ENCODE measurements at regions not wholly inside any gene's neighbourhood (a gene's known extent, or its start where the extent isn't known, plus 50 kb on each side); places are given as distances from the start of the nearest gene placed in this dataset.

DNA sequence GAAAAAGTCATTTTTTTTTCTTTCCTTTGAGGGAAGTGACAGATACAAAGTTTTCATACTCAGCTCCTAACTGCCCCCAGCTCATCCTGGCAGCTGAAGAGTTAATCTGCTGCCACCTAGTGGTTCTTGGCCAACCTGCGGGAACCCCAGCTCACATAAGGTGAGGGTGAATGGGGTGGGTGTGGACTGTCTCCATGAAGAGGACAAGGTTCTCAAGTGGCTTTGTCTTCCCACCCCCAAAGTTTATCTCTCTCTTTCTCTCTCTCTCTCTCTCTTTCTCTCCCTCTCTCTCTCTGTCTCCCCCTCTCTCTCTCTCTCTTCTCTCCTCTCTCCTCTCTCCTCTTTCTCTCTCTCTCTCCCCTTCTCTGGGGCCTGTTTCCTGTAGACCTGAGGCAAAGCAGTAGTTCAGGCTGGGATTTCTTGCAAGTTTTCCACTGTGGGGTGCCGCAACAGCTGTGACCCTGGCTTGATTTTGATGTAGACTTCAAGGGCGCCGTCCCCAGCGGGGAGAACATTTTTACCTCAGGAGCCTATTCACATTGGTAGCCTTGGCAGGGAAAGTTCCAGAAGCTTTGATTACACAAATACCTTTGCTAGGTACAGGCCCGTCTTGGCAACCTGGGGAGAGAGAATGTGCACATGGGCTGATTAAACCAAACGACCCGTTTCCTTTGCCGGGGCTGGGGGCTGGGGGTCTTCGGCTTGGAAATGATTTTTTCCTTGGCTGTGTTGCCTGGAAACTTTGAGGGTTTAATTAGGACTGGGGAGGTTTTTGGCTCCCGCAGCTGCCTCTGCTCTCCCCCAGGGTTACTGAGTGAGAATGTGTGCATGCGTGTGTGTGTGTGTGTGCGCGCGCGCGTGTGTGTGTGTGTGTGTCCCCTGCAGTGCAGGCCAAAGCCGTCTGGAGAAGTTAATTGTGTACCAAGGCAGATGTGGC, 135.9 kb downstream of the TM2D1 start:
- peak; percentile 83 for TF ChIP-seq CTCF (IDR thresholded peaks at IDR 0.05; ENCODE audit: insufficient read depth, low read depth, low read length)
- TF ChIP-seq EZH2 (IDR thresholded peaks at IDR 0.05; ENCODE audit: insufficient read depth, low read length), result no peak
